Immature natural killer cell (primary cell): ENCODE measurements at regions not wholly inside any gene's neighbourhood (a gene's known extent, or its start where the extent isn't known, plus 50 kb on each side); places are given as distances from the start of the nearest gene placed in this dataset.

Experiments used
- DNase-seq, 3 donors: peaks; one replicate each; pipeline ENCODE4 v3.0.0; 2022; ENCODE audit warnings: mixed read lengths in 1 of 3
- H3K27ac Mint-ChIP-seq, 6 donors: one replicate each; pipeline ENCODE4 v1.8.0; 2020; ENCODE audit warnings: mixed read lengths in 6 of 6, mild to moderate bottlenecking in 5 of 6, inconsistent platforms in 4 of 6, moderate library complexity in 3 of 6
- H3K27me3 Mint-ChIP-seq, 3 donors: one replicate each; pipeline ENCODE4 v1.8.0; 2020 to 2021; ENCODE audit warnings: low read depth in 3 of 3, mild to moderate bottlenecking in 3 of 3, mixed read lengths in 3 of 3, moderate library complexity in 3 of 3, inconsistent platforms in 1 of 3
- H3K36me3 Mint-ChIP-seq, 3 donors: one replicate each; pipeline ENCODE4 v1.8.0; 2020; ENCODE audit warnings: mixed read lengths in 3 of 3, inconsistent platforms in 2 of 3, mild to moderate bottlenecking in 2 of 3
- H3K4me1 Mint-ChIP-seq, 2 donors: one replicate each; pipeline ENCODE4 v1.8.0; 2020; ENCODE audit warnings: inconsistent platforms in 2 of 2, mild to moderate bottlenecking in 2 of 2, mixed read lengths in 2 of 2, moderate library complexity in 1 of 2
- H3K4me3 Mint-ChIP-seq, 5 donors: one replicate each; pipeline ENCODE4 v1.8.0; 2020; ENCODE audit warnings: mild to moderate bottlenecking in 5 of 5, mixed read lengths in 5 of 5, inconsistent platforms in 3 of 5, moderate library complexity in 3 of 5
- H3K9me3 Mint-ChIP-seq, 6 donors: one replicate each; pipeline ENCODE4 v1.8.0; 2020; ENCODE audit warnings: mild to moderate bottlenecking in 6 of 6, mixed read lengths in 6 of 6, inconsistent platforms in 4 of 6, moderate library complexity in 3 of 6

DNA sequence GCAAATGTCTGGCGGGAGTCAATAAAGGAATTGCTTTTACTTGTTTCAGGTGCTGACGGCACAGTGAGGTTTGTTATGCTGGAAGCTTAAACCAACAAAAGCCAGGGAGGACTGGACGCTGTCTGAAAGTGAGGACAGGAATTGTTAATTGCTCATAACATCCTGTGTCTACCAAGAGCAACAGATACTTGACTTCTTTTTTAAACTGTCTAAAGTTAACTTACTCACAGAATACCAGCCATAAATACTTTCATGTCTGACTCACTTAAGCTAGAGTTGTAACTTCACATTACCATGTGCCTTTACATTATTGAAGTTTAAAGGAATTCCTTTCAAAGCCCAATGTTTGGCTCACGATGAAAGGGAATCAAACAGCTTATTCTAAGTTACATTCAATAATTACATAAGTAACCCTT, 252.7 kb upstream of the SHH start:
- Mint-ChIP-seq H3K27me3 (peaks cover 2 to 5% (median 5%) of the 10 kb centered on the region in 3 donors), H3K27ac (no peak overlapping the region), H3K4me1 (no peaks in the 10 kb centered on the region), H3K9me3 (peaks cover 0 to 4% (median 0%) of the 10 kb centered on the region in 6 donors), H3K36me3 (no peaks in the 10 kb centered on the region), H3K4me3 (no peak overlapping the region)
- DNase-seq = no peak

DNA sequence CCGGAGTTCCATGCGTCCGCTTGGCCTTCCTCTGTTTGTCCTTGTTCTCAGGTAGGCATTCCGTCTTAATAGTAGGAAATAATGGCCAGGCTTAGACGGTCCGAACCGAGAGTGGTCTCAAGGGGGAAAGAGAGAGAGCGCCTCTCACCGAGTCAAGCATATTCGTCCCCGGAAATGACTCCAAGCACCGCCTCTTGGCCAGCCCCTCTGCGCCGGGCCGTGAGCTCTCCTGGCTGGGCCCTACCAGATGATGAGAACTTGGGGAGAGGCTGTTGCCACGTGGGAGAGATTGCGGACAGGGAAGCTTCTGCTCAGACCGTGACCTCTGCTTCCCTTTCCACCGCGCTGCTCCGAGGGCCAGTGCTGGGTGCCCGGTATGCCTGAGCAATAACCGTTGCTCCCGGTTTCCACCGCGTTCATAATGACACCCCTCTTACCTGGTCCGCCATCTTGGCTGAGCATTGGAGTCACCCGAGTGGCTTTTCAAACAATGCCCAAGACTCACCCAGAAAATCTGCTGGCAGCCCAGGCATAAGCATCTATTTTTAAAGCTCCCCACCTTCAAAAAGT, 251.1 kb upstream of the SHH start:
- Mint-ChIP-seq H3K27me3 (peaks cover 2 to 5% (median 2%) of the 10 kb centered on the region in 3 donors), H3K4me3 (no peak overlapping the region), H3K4me1 (no peaks in the 10 kb centered on the region), H3K9me3 (peaks cover 0 to 2% (median 0%) of the 10 kb centered on the region in 6 donors), H3K27ac (no peak overlapping the region), H3K36me3 (no peaks in the 10 kb centered on the region)
- DNase-seq = no peak

DNA sequence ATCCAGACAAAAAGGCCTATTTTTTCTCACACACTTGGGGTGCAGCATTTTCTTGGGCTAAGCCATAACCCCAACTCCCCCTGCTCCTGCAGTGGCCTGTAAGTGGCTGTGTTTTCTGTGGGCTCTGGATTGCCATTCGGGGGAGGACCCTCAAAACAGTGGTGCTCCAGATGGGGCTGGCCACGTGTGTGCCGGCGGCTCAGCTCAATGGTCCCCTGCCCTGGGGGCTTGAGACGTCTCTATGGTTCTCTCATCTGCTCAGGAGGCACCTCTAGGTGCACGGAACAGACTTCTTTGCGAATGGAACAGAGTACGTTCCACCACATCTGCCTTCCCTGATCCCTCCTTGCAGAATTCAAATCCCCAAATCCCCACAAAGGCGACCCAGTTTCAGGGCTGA, 250.0 kb upstream of the SHH start:
- peaks cover 2 to 5% (median 2%) of the 10 kb centered on the region in 3 donors for H3K27me3 Mint-ChIP-seq
- H3K36me3 Mint-ChIP-seq = no peaks in the 10 kb centered on the region
- H3K4me3 Mint-ChIP-seq = no peak overlapping the region
- peaks cover 0 to 2% (median 0%) of the 10 kb centered on the region in 6 donors for H3K9me3 Mint-ChIP-seq
- no peaks in the 10 kb centered on the region for H3K4me1 Mint-ChIP-seq
- DNase-seq = no peak
- no peak overlapping the region for H3K27ac Mint-ChIP-seq

DNA sequence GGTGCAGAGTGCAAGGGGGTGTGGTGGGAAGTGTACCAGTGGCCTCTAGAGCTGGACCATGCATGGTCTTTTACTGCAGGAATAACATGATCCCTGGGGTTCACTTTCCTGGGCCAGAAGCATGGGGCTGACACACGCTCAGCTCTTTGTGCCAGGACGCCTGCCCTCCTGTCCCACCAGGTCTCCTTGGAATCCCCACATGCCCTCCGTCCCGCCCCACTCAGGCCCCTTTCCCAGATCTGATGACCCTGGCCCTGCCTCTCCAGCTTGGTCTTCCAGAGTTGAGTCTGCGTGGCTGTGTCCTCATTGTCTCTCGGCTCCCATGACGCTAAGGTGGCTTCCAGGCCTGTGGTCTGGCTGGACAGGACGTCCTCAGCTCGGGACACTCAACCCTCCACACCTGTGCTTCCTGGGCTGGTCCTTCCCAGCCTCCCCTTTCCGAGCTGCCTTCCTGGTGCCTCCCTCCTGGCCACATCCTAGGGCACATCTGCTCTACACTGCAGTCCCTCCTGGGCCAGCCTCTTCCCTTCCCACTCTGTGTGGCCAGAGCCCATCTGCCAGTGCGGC, 249.5 kb upstream of the SHH start:
- no peak for DNase-seq
- H3K4me1 Mint-ChIP-seq = no peaks in the 10 kb centered on the region
- peaks cover 0 to 2% (median 0%) of the 10 kb centered on the region in 6 donors for H3K9me3 Mint-ChIP-seq
- H3K27ac Mint-ChIP-seq = no peak overlapping the region
- H3K4me3 Mint-ChIP-seq = no peak overlapping the region
- no peaks in the 10 kb centered on the region for H3K36me3 Mint-ChIP-seq
- H3K27me3 Mint-ChIP-seq = peaks cover 2 to 6% (median 3%) of the 10 kb centered on the region in 3 donors

DNA sequence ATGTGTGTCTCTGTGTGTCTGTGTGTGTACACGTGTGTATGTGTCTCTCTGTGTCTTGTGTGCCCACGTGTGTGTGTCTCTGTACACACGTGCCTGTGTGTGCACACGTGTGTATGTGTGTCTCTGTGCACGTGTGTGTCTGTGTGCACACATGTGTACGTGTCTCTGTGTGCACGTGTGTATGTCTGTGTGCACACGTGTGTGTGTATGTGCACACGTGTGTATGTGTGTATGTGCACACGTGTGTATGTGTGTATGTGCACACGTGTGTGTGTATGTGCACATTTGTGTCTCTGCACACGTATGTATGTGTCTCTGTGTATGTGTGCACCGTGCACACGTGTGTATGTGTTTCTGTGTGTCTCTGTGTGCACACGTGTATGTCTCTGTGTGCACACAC, 248.7 kb upstream of the SHH start:
- Mint-ChIP-seq H3K4me1 (no peaks in the 10 kb centered on the region), H3K36me3 (no peaks in the 10 kb centered on the region), H3K4me3 (no peak overlapping the region), H3K27ac (no peak overlapping the region), H3K27me3 (peaks cover 2 to 6% (median 2%) of the 10 kb centered on the region in 3 donors), H3K9me3 (peaks cover 0 to 2% (median 0%) of the 10 kb centered on the region in 6 donors)
- DNase-seq = no peak

DNA sequence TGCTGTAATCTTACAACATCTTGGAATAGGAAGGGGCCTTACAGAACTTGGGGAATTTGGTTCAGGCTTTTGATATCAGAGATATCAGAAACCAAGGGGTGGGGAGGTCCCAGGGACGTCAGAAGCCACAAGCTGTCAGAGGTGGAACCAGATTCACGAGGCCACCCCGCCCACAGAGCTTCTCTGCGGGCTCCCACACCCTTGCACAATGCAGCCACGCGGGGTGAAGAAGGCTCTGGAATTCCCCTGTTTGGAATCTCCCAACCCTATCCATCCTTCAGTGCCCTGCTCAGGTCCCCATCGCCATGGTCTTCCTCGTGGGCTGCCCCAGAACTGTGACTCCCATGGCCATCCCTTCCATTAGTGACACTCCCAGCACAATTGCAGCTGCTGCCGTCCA, 247.1 kb upstream of the SHH start:
- H3K4me3 Mint-ChIP-seq = no peak overlapping the region
- no peaks in the 10 kb centered on the region for H3K4me1 Mint-ChIP-seq
- DNase-seq = no peak
- no peaks in the 10 kb centered on the region for H3K36me3 Mint-ChIP-seq
- H3K27me3 Mint-ChIP-seq = peaks cover 2 to 6% (median 3%) of the 10 kb centered on the region in 3 donors
- no peak overlapping the region for H3K27ac Mint-ChIP-seq
- peaks cover 0 to 2% (median 0%) of the 10 kb centered on the region in 6 donors for H3K9me3 Mint-ChIP-seq

DNA sequence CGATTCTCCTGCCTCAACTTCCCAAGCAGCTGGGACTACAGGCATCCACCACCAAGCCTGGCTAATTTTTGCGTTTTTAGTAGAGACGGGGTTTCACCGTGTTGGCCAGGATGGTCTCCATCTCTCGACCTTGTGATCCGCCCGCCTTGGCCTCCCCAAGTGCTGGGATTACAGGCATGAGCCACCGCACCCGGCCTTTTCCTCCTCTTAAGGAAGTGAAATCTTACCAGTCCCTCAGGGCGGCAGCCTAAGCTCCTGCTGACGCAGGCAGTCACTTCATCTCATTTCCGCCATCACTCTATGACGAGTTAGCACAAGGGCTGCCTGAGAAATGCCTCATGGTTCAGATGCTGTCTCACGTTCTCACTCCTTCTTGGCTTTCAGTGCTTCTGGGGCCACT, 246.0 kb upstream of the SHH start:
- Mint-ChIP-seq H3K9me3 (peaks cover 0 to 2% (median 0%) of the 10 kb centered on the region in 6 donors), H3K27me3 (peaks cover 0 to 7% (median 3%) of the 10 kb centered on the region in 3 donors), H3K36me3 (no peaks in the 10 kb centered on the region), H3K4me1 (no peaks in the 10 kb centered on the region), H3K4me3 (no peak overlapping the region), H3K27ac (no peak overlapping the region)
- DNase-seq = no peak

DNA sequence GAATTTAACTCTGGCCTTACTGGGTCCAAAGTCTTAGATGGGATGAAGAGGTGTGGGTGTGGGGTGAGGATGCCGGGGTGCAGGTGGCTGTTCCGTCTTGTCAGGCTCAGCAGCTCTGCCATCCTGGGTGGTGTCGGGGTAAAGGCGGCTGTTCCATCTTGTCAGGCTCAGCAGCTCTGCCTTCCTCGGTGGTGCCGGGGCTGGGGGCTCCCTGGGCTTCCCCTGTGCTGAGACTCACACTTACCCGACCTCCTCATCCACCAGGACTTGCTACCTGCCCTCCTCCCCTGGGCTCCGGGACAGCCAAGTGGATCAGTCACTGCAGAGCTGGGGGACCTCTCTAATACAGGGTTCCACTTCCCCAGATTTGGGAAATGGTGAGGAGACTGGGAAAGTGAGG, 244.3 kb upstream of the SHH start:
- Mint-ChIP-seq H3K9me3 (peaks cover 0 to 2% (median 0%) of the 10 kb centered on the region in 6 donors), H3K4me3 (no peak overlapping the region), H3K4me1 (no peaks in the 10 kb centered on the region), H3K27me3 (peaks cover 0 to 7% (median 1%) of the 10 kb centered on the region in 3 donors), H3K27ac (no peak overlapping the region), H3K36me3 (no peaks in the 10 kb centered on the region)
- no peak for DNase-seq

DNA sequence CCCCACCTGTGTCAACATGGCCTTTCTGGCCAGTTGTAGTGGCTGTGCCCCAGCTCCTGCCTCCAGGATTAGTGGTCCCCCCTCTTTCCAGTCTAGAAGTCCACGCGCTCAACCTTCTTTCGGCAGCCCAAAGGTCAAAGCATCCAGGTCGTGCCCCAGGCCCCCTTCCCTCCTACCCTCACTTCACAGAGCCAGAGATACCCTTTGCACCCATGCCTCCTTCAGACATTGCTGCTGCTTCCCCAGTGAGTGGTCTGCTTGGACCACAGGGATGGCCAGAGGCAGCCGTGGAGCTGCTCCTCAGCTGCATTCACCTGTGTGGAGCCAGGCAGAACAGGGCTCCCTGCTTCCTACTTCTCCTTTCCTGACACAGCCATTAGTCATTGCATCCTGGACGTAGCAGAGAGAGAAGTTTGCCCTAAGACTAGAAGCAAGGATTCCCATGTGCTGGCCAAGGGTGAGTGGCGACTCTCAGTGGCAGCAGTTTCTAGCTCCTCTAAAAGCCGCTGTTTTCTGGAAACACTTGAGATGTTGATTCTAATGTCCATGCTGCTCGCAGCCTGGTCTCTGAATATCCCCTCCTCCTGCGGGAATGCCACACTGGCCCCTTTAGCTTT, 243.1 kb upstream of the SHH start:
- H3K27me3 Mint-ChIP-seq = peaks cover 1 to 5% (median 2%) of the 10 kb centered on the region in 3 donors

DNA sequence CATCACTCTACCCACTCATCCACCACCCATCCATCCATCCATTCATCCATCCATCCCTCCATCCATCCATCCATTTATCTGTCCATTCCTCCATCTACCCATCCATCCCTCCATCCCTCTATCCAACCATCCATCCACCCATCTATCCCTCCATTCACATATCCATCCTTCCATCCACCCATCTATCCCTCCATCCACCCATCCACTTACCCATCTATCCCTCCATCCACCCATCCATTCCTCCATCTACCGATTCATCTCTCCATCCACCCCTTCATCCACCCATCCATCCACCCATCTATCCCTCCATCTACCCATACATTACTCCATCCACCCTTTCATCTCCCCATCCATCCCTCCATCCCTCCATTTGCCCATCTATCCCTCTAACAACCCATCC, 239.6 kb upstream of the SHH start:
- Mint-ChIP-seq H3K9me3 (peaks cover 0 to 2% (median 0%) of the 10 kb centered on the region in 6 donors), H3K27ac (no peak overlapping the region), H3K4me1 (no peaks in the 10 kb centered on the region), H3K36me3 (no peaks in the 10 kb centered on the region), H3K4me3 (no peak overlapping the region), H3K27me3 (peaks cover 1 to 5% (median 2%) of the 10 kb centered on the region in 3 donors)
- no peak for DNase-seq

More for the DNA sequence above, 243.1 kb upstream of the SHH start:
- Mint-ChIP-seq H3K36me3 (no peaks in the 10 kb centered on the region), H3K9me3 (peaks cover 0 to 2% (median 0%) of the 10 kb centered on the region in 6 donors), H3K27ac (no peak overlapping the region), H3K4me3 (no peak overlapping the region), H3K4me1 (no peaks in the 10 kb centered on the region)
- DNase-seq = no peak

DNA sequence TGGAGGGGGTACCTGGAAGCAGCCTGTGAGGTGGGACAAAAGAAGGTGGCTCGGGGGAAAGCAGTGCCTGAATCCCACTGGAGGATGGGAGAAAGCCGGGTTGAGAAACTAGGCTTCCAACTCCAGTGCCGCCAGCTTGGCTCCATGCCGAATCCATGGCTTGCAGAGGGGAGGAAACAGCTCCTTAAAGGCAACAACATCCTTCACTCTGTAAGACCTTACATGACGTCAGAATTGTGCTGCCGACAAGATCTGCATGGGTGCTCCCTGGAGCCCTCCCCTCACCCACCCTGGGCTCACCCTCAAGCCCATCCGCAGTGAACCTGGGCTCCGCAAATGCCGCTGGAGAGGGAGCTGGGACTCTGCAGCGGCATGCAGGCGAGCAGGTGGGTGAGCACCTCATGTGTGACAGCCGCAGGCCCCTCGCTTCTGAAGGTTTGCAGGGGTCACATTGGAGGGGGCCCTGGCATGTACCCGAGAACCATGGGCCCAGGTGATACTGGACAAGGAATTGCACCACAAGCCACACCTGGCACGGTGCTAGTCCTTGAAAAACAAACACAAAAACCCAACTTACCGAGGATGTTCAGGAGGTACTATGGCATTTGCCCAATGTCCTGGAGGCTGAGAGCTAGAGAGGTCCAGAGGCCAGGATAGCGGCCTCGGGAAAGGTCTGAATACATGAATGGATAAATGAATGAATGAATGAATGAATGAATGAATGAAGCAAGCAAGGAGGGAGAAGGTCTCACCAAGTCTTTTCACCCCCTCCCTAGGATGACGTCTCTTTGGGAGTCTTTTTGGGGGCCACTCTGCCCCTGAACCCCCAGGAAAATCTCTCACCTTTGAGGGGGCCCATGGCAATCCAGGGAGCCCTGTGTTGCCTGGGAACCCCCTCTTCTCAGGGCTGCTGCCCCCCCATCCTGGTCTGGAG, 238.6 kb upstream of the SHH start:
- Mint-ChIP-seq H3K36me3 (no peaks in the 10 kb centered on the region), H3K27ac (no peak overlapping the region), H3K4me3 (no peak overlapping the region), H3K9me3 (peaks cover 0 to 2% (median 0%) of the 10 kb centered on the region in 6 donors), H3K27me3 (peaks cover 1 to 8% (median 3%) of the 10 kb centered on the region in 3 donors), H3K4me1 (no peaks in the 10 kb centered on the region)
- no peak for DNase-seq

DNA sequence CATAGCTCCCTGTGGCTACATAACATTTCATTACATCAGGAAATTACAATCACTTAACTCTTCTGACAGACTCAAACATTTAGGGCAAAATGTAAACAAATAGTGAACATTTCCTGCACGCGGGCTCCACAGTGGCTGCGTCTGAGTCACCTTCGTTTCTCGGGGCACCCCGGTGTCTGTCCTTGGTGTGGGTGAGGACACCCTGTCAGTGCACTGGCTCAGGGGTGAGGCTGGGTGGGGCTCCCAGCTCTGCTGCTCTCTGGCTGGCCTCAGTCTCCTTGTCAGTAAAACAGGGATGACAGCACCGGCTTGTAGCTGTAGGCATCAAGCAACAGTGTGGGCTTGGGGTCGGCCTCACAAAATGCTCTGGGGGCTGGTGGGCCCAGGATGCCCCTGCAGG, 237.1 kb upstream of the SHH start:
- no peak overlapping the region for H3K4me3 Mint-ChIP-seq
- H3K9me3 Mint-ChIP-seq = peaks cover 0 to 2% (median 0%) of the 10 kb centered on the region in 6 donors
- DNase-seq = no peak
- H3K27ac Mint-ChIP-seq = no peak overlapping the region
- H3K27me3 Mint-ChIP-seq = peaks cover 3 to 8% (median 3%) of the 10 kb centered on the region in 3 donors
- no peaks in the 10 kb centered on the region for H3K36me3 Mint-ChIP-seq
- no peaks in the 10 kb centered on the region for H3K4me1 Mint-ChIP-seq

DNA sequence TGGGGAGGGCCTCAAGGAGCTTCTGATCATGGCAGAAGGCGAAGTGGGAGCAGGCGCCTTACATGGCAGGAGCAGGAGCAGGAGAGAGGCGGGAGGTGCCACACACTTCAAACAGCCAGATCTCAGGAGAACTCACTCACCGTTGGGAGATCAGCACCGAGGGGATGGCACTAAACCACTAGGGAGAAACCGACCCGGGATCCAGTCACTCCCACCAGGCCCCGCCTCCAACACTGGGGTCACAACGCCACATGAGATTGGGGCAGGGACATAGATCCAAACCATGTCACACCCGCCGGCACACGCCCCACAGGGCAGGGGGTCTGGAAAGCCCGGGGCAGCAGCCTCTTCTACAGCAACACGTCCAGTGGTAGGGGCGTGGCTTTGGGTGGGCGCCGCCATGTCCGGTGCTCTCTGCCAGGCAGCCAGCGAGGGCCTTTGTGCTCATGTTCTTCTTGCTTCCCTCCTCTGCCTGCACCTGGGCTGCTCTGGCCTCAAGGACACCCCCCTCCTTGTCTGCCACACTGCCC, 233.8 kb upstream of the SHH start:
- Mint-ChIP-seq H3K27me3 (peaks cover 3 to 6% (median 3%) of the 10 kb centered on the region in 3 donors), H3K9me3 (peaks cover 0 to 2% (median 0%) of the 10 kb centered on the region in 6 donors), H3K27ac (no peak overlapping the region), H3K36me3 (no peaks in the 10 kb centered on the region), H3K4me3 (no peak overlapping the region), H3K4me1 (no peaks in the 10 kb centered on the region)
- DNase-seq = no peak
